HG03460 (cell line): ENCODE measurements at regions not wholly inside any gene's neighbourhood (a gene's known extent, or its start where the extent isn't known, plus 50 kb on each side); places are given as distances from the start of the nearest gene placed in this dataset.
"Not testable (repeated sequence)": the region's sequence is repeated elsewhere in the genome, so short reads cannot be mapped to it uniquely, and the experiment has no call there.

Source experiments
- ATAC-seq: cut with Tn5 transposase; IDR thresholded peaks from one replicate; pipeline ENCODE4 v1.9.1; 2021; ENCODE audit not compliant: unreplicated experiment

DNA sequence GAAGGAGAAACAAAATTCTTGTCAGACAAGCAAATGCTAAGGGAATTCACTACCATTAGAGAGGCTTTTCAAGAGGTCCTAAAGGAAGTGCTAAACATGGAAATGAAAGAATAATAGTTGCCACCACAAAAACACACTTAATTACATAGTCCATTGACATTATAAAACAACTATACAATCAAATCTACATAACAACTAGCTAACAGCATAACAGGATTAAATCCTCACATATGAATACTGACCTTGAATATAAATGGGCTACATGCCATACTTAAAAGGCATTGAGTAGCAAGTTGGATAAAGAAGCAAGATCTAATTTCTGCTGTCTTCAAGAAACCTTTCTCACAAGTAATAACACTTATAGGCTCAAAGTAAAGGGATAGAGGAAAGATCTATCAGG is 811.5 kb upstream of the CITED2 start:
- no peak for ATAC-seq

DNA sequence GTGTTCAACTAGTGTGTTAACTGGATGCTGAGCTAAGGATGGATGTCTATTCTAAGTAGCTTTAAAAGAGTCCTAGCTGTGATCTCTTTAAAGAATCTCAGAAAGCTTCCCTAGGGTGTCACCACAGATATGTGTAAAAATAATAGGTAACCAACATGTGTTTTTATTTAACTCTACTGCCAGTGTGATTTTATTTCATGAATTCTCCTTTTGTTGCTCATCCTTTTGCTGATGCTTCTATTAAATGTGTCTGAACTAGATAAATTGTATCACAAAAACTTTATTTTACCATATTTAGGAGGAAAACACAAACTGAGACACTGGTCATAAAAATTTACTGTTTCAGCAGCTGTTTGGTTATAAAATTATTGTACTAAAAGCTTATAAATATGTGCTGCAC is 809.4 kb upstream of the CITED2 start:
- no peak for ATAC-seq

DNA sequence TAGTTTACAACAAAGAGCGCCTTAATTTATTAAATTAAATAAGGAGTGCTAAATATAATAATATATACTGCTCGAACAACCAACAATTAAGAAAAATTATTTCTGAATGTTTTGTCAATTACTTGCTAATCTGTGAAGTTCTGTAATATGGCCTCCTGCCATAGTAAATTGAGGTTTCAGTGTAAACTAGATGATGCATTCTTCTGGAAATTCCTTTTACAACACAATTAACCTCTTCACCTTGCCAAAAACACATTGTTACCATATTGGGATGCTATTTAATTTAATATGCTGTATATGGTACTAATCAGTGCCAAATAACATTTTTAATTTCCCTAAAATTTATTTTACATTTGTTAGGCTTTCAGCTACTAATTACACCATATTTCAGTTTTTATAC is 808.4 kb upstream of the CITED2 start:
- no peak for ATAC-seq

DNA sequence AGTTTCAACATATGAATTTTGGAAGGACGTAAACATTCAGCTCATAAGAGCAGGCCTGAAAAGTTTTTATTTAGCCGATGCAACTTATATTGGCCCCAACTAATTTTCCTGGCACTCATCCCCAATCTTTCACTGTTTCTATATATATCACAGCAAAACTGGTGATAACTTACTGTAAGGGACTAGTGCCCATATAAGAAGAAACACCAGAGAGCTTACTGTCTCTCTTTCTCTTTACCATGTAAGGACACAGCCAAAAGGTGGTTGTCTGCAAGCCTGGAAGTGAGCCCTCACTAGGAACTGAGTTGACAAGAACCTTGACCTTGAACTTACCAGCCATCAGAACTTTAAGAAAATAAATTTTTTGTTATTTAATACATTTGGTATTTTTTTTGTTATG is 807.4 kb upstream of the CITED2 start:
- ATAC-seq, result no peak

DNA sequence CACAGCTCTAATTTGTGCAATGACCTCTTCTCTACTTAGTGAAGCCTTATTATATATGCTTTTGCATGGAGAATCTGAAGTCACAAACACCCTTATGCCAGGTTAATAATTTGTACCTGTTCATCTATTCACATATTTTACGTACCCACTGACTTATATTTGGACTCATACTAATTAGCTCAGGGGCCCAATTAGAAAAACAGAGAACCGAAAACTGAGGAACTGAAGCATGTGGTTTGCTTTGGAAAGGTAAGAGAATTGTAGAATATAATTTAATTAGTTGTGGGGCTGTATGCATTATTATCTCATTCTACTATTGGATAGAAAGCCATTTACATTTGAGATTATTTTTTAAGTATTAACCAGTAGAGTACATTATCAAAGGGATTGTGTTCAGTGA is 805.9 kb upstream of the CITED2 start:
- ATAC-seq, result no peak

DNA sequence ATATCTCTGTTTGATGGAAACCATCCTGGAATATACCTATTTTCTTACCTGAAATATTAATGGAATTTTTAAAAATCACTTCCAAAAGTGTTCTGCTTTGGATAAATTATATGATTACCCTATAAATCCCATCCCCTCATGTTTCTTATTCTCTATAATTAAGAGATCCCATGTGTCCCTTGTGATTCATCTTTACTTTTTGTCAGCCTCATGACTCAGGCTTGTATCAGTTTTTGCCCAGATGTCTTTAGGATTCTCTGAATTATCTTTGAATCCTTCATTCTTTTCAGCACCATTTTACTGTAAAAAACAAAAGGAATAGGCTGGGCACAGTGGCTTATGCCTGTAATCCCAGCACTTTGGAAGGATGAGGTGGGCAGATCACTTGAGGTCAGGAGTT is 804.5 kb upstream of the CITED2 start:
- ATAC-seq, result no peak

DNA sequence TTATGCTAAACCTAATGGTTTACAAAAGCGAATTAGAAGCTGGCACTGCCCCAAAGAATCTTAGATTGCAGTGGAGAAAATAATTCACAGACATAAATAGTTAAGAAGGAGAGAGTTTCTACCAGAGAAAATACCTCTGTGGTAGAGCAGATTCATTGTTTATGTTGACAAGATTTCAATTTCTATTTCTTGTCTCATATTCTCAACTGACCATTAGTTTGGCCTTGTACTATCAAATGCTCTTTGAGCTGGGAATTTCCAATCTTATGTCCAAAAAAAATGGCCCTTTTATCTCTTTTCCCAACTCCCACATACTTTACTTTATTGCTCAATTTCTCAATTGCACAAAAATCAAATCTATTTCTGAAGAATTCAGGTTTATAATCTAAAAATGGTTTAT is 804.1 kb upstream of the CITED2 start:
- ATAC-seq, result no peak

DNA sequence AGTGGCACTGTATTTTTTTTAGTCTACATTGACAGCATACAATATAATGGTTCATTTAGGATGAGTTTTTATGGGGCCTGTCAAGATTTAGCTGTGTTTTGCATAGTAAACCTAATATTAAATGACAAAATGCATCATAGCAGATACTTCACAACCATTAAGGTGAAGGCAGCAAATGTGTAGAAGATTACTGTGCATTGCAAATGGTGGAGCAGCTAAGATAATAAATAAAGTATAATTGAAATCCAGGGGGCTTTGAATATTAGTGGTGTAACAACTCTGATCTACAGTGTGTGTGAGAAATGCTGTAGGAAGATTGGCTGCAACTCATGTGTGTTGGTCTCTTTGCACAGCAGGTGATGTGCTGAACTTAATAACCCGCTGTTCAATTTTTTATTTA is 801.9 kb upstream of the CITED2 start:
- ATAC-seq, result no peak

DNA sequence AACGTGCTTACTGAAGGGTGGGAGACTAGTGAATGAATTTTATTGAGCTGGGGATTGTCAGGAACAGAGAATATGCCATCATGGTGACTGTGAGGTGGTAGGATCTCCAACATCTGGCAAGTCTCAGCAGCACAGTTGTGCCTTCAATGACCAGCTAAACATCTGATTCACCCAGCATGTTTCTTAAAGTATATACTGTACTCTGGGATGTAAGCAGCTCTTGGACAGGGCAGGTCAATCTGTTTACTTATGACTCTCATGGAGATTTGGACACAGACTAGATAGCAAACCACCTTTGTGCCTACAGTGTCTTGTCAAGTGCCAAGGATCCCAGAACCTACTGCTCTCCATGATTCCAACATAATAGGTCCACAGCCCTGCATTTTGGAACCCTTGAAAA is 801.0 kb upstream of the CITED2 start:
- no peak for ATAC-seq

DNA sequence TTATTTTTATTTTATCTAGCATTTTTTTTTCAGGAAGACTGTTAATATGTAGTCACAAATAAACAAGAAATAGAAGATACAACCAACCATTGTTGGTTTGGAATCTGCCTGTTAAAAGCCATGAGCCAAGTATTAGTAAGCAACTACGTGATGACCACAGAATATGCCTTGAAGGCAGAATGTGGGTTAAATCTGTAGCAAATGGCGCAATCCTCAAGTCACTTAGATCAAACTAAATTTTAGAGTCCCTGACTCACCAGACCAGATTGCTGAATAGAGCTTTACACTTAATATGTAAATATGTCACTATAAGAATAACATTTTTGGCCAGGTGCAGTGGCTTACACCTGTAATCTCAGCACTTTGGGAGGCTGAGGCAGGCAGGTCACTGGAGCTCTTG is 800.1 kb upstream of the CITED2 start:
- no peak for ATAC-seq

DNA sequence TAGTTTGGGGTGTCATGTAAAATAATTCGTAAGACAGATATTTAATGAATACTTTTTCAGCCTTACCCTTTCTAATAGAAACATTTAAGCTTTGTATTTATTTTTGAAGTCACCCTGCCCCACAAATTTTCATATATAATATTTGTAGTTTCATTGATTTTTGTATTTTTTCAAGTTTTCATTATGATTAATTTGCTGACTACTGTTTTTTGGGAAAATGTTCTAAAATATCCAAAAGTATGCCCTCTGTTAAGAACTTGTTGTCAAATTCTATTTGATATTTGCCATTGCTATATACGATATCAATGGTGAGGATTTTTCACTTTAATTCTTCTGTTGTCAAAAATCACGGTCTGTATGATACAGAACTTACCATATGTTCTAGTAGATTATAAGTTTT is 793.9 kb upstream of the CITED2 start:
- ATAC-seq, result no peak

DNA sequence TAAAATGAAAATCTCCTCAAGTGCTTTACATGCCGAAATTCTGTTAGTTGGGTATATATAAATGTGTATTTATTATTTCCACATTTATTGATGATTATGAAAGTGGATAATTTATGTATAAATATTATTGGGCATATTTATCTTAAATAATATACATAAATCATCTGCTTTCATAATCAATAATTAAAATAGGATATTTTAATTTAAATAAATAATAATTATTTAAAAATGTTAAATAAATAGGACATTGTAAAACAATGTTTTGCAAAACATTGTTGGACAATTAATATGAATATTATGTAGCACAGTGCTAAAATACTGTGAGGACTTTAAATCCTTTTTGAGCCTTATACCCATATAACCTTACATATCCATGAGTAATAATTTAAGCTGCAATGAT is 786.5 kb upstream of the CITED2 start:
- ATAC-seq, result no peak

DNA sequence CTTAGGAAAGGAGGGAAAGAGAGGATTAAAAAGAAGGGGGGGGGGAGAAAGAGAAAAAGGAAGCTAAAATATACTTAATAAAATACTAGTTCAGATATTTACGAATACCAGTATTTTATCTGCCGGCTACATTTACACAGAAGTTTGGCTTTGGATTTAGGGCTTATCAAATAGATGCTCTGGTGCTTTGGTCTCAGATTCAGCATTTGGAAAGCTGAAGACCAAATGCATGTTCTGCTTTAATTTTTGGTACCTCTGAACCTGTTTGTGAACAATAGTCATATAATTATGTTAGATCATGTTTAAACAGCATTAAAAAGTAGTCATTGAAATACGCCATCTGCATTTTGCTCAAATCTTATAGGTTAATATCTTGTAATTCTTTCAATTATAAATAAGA is 786.0 kb upstream of the CITED2 start:
- no peak for ATAC-seq

DNA sequence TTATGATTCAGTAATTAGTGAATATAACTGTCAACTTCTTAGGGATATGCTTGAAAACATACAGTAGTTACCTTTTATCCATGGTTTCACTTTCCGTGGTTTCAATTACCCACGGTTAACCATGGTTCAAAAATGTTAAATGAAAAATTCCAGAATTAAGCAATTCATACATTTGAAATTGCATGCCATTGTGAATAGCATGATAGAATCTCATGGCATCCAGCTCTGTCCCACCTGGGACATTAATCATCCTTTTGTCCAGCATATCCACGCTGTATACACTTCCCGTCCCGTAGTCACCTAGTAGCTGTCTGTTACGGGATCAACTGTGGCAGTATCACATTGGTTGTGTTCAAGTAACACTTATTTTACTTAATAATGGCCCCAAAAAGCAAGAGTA is 781.7 kb upstream of the CITED2 start:
- ATAC-seq, result no peak

DNA sequence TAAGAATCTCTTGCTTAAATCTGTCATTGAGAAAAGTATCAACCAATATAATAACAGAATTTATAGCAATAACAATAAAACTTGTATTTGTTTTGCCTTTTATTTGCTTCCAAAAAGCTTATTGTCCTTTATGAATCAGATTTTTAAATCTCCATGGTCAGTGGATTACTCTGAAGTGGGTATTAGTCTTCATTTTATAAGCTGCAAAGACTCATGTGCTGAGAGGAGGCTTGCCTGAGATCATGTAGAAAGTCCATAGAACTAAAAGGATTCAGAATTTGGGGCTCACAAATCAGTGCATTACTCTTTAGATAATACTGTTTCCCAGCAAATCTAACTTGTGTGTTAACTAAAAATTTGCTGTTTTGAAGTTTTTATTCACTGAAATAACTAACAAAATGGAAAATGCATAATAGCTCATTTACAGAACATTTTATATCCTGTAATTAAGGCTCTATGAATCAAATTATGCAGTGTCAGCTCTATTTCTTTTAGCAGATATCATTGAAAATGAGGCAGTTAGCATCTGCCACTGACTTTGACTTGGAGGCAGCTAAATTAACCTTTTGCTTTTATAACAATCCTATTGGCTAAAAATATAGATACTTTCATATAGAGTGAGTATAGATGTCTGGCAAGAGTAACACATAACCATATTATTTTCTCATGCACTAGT is 781.1 kb upstream of the CITED2 start:
- no peak for ATAC-seq

DNA sequence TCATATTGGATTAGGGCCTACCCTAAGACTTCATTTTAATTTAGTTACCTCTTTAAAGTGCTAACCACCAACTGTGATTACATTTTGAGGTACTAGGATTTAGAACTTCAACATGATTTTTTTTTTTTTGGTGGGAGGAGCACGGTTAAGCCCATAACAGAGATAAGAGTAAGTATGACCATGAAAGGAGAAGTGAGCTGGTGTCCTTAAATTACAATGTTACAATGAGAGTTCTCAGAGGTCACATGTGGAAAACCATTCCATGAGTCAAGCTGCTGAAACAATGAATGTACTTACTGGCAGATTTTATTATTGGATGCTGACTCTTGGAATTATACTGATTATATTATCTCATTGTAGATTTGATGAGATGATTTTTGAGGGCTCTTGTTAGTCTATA is 779.3 kb upstream of the CITED2 start:
- no peak for ATAC-seq

DNA sequence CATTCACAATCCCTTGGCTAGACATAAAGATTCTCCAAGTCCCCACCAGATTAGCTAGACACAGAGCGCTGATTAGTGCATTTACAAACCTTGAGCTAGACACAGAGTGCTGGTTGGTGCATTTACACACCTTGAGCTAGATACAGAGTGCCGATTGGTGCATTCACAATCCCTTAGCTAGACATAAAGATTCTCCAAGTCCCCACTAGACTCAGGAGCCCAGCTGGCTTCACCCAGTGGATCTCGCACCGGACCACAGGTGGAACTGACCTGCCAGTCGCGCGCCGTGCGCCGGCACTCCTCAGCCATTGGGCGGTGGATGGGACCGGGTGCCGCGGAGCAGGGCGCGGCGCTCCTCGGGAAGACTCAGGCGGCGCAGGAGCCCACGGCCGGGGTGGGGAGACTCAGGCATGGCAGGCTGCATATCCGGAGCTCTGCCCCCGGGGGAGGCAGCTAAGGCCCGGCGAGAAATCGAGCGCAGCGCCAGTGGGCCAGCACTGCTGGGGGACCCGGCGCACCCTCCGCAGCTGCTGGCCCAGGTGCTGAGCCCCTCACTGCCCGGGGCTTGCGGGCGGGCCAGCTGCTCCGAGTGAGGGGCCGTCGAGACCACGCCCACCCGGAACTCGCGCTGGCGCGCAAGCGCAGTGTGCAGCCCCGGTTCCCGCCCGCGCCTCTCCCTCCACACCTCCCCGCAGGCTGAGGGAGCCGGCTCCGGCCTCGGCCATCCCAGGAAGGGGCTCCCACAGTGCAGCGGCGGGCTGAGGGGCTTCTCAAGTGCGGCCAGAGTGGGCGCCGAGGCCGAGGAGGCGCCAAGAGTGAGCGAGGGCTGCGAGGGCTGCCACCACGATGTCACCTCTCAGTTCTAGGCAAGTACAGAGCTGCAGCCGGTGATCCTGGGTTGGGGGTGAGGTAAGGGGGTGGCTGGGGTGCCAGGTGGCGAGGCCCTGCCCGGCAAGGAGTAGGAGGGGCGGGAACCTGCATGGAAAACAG is 773.7 kb upstream of the CITED2 start:
- not testable (repeated sequence) for ATAC-seq

DNA sequence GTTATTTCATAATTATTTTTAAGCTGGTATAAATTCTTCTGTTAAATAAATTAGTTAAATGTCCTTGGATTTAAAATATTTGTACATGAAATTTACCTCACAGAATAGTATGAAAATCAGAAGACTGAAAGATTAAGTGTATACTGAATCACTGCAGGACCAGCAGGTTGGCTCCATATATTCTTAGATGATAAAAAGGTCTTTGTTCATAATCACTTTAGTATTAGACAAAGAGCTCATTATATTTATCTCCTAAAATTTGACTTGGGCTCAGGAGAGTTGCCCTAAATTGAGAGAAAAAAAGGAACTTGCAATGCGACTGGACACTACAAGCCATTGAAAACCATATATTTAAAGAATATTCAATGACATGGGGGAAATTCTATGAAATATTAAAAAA is 766.4 kb upstream of the CITED2 start:
- ATAC-seq, result no peak

DNA sequence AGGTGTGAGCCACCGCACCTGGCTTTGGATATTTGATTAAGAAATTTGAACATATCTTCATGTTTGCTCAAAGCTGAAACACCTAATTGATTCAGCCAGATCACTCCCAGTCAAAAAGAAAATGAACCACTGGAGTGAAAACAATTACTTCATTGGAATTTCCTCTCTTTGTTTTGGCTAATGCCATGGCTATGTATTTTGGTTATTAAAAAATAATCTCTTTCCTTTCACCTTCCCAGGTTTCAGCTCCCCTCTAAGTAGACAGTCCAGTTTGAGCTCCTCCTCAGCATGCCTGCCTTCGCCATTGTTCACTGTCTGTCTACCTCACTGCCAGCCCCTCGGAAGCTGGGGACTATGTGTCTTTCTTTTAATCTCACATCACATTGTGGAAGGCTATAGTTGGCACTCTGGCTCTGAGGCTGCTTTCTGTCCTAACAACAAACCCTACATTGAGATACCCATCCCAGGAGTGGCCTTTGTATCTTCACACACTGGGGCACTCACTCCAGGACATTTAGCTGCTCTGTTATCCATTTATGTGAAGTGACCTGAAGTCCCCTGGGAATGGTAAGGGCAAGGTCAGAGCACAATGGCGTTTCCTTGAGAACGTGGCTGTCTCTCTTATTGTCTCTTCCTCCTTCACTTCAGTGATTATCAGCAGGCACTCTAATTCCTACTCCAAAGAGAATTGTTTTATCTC is 764.0 kb upstream of the CITED2 start:
- ATAC-seq, result no peak

DNA sequence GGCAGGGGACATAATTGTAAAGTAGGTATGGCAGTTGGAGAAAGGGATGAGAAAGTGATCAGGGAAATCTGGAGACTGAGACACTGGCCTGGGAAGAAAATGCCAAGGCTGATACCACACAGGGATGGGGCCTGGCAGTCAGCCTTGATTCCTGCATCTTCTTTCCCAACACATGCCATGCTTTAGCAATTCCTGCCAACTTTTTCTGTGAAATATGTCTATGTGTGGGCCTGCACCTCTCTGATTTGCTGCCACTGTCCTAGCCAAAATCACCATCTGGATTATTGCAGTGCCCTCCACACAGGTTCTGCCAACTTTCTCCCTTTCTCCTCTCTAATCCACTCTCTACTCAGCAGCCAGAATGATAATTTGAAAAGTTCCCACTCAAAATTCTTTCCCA is 759.8 kb upstream of the CITED2 start:
- ATAC-seq, result no peak

DNA sequence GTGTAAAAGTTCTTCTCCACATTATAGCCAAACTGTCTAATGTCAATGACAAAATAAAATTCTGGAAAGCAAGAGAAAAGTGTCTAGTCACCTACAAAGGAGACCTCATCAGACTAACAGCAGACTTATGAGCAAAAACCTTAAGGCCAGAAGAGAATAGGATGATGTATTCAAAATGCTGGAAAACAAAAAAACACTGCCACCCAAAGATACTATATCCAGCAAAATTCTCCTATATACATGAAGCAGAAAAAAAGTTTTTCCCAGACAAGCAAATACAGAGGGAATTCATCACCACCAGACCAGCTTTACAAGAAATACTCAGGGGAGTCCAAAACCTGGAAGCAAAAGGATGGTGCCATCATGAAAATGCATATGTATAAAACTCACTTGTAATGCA is 755.6 kb upstream of the CITED2 start:
- no peak for ATAC-seq

DNA sequence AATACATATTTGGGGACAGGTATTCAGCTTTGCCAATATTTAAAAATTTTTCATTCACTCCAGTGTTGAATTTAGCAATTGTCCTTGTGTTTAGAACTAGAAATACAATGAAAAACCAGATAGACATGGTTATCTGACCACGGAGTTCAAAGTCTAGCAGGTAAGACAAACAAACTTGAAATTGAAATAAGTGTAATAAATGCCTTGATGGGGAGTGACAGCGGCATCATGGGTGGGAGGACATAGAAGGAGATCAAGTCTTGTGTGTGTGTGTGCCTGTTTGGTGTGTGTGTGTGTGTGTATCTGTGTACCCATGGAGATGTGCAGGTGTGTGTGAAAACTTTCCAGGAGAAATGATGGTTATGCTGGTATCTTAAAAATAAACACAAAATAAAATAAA is 750.0 kb upstream of the CITED2 start:
- ATAC-seq, result no peak
